ENCODE measurements at regions not wholly inside any gene's neighbourhood (a gene's known extent, or its start where the extent isn't known, plus 50 kb on each side); places are given as distances from the start of the nearest gene placed in this dataset.
"Not testable (repeated sequence)": the region's sequence is repeated elsewhere in the genome, so short reads cannot be mapped to it uniquely, and the experiment has no call there.

DNA sequence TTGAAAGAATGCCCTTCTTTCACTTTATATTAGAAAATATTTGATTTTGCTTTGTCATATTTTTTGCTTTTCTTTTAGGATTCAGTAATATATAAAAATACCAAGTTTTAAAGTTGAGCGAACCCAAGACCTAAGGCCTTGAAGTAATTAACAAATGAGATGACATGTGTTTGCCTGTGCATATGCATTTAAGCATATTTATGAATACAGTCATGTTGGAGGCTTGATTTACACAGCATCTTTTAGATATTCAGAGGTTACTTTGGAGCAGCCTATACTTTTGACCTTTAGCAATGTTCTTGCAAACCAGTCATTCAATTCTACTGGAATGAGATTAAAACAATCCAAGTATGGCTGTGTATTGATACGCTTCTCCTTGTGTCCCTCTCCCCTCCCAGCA is 425.1 kb downstream of the KCNJ18 start:
- TF ChIP-seq CTCF (conservative IDR thresholded peaks at IDR 0.05); EZH2 (IDR thresholded peaks at IDR 0.05; ENCODE audit: low read depth): not testable (repeated sequence)
